C4-2B (cell line): ENCODE measurements at regions not wholly inside any gene's neighbourhood (a gene's known extent, or its start where the extent isn't known, plus 50 kb on each side); places are given as distances from the start of the nearest gene placed in this dataset.

Source experiments
- ZFX ChIP-seq: fragments of 450-650 bp; IDR thresholded peaks from 2 replicates; pipeline ENCODE4 v1.6.1; 2017
- TF ChIP-seq, protein P1 (sequence below): fragments of 450-650 bp; conservative IDR thresholded peaks from 2 replicates; pipeline ENCODE4 v1.5.1; 2017; ENCODE audit warnings: mild to moderate bottlenecking

DNA sequence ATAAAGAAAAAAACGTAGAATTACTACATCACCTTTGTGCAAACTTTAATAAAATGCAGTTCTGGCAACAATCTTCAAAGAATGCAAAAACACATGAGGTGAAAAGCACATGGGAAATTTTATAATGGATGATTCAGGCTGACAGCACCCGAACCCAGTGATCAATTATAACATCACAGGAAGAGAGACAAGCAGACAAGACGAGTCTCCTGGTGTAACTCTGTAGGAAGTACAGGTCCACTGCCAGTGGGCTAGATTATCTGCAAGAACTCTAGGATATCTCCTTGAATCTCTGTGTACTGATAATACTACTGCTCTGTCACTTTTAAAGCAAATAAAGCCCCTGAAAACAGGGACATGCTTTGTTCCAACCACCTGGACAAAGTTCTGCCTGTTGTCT, 58.9 kb upstream of the NXF3 start:
- TF ChIP-seq, protein P1, sequence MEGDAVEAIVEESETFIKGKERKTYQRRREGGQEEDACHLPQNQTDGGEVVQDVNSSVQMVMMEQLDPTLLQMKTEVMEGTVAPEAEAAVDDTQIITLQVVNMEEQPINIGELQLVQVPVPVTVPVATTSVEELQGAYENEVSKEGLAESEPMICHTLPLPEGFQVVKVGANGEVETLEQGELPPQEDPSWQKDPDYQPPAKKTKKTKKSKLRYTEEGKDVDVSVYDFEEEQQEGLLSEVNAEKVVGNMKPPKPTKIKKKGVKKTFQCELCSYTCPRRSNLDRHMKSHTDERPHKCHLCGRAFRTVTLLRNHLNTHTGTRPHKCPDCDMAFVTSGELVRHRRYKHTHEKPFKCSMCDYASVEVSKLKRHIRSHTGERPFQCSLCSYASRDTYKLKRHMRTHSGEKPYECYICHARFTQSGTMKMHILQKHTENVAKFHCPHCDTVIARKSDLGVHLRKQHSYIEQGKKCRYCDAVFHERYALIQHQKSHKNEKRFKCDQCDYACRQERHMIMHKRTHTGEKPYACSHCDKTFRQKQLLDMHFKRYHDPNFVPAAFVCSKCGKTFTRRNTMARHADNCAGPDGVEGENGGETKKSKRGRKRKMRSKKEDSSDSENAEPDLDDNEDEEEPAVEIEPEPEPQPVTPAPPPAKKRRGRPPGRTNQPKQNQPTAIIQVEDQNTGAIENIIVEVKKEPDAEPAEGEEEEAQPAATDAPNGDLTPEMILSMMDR, result no peak
- TF ChIP-seq ZFX, result no peak
